ENCODE measurements at regions not wholly inside any gene's neighbourhood (a gene's known extent, or its start where the extent isn't known, plus 50 kb on each side); places are given as distances from the start of the nearest gene placed in this dataset.

GRCh38 chr1:187078916-187079315, 250.2 kb downstream of the PLA2G4A start:
- no peak for DNase-seq (ENCODE audit: low read depth in 4 of 4, low spot score in 3 of 4)

- DNase-seq (ENCODE audit: low read depth in 4 of 4, low spot score in 3 of 4) = no peak
Measured at GRCh38 chr1:187079330-187079729, 250.6 kb downstream of the PLA2G4A start.

- no peak for DNase-seq (ENCODE audit: low read depth in 4 of 4, low spot score in 3 of 4)
Measured at GRCh38 chr1:187091666-187092065, 262.9 kb downstream of the PLA2G4A start.

- no peak for DNase-seq (ENCODE audit: low read depth in 4 of 4, low spot score in 3 of 4)
Measured at GRCh38 chr1:187092104-187092503, 263.4 kb downstream of the PLA2G4A start.

GRCh38 chr1:187096689-187097088, 267.9 kb downstream of the PLA2G4A start:
- no peak for DNase-seq (ENCODE audit: low read depth in 4 of 4, low spot score in 3 of 4)

- no peak for DNase-seq (ENCODE audit: low read depth in 4 of 4, low spot score in 3 of 4)
Measured at GRCh38 chr1:187110351-187110750, 281.6 kb downstream of the PLA2G4A start.

- DNase-seq (ENCODE audit: low read depth in 4 of 4, low spot score in 3 of 4) = no peak
Measured at GRCh38 chr1:187114792-187115191, 286.0 kb downstream of the PLA2G4A start.

GRCh38 chr1:187121661-187122060, 292.9 kb downstream of the PLA2G4A start:
- no peak for DNase-seq (ENCODE audit: low read depth in 4 of 4, low spot score in 3 of 4)

GRCh38 chr1:187122566-187122965, 293.8 kb downstream of the PLA2G4A start:
- no peak for DNase-seq (ENCODE audit: low read depth in 4 of 4, low spot score in 3 of 4)

- DNase-seq (ENCODE audit: low read depth in 4 of 4, low spot score in 3 of 4) = no peak
Measured at GRCh38 chr1:187129132-187129531, 300.4 kb downstream of the PLA2G4A start.

- DNase-seq (ENCODE audit: low read depth in 4 of 4, low spot score in 3 of 4) = no peak
Measured at GRCh38 chr1:187143783-187144182, 315.0 kb downstream of the PLA2G4A start.

GRCh38 chr1:187146388-187146787, 317.6 kb downstream of the PLA2G4A start:
- no peak for DNase-seq (ENCODE audit: low read depth in 4 of 4, low spot score in 3 of 4)

GRCh38 chr1:187151555-187151954, 322.8 kb downstream of the PLA2G4A start:
- no peak for DNase-seq (ENCODE audit: low read depth in 4 of 4, low spot score in 3 of 4)

- DNase-seq (ENCODE audit: low read depth in 4 of 4, low spot score in 3 of 4) = no peak
Measured at GRCh38 chr1:187153047-187153446, 324.3 kb downstream of the PLA2G4A start.

GRCh38 chr1:187157115-187157514, 328.4 kb downstream of the PLA2G4A start:
- DNase-seq (ENCODE audit: low read depth in 4 of 4, low spot score in 3 of 4) = no peak

GRCh38 chr1:187157552-187157951, 328.8 kb downstream of the PLA2G4A start:
- no peak for DNase-seq (ENCODE audit: low read depth in 4 of 4, low spot score in 3 of 4)

GRCh38 chr1:187167555-187167954, 338.8 kb downstream of the PLA2G4A start:
- no peak for DNase-seq (ENCODE audit: low read depth in 4 of 4, low spot score in 3 of 4)

GRCh38 chr1:187168297-187168696, 339.5 kb downstream of the PLA2G4A start:
- DNase-seq (ENCODE audit: low read depth in 4 of 4, low spot score in 3 of 4) = no peak

GRCh38 chr1:187185389-187185788, 356.6 kb downstream of the PLA2G4A start:
- no peak for DNase-seq (ENCODE audit: low read depth in 4 of 4, low spot score in 3 of 4)

GRCh38 chr1:187197685-187198084, 368.9 kb downstream of the PLA2G4A start:
- DNase-seq (ENCODE audit: low read depth in 4 of 4, low spot score in 3 of 4) = no peak

- no peak for DNase-seq (ENCODE audit: low read depth in 4 of 4, low spot score in 3 of 4)
Measured at GRCh38 chr1:187203257-187203656, 374.5 kb downstream of the PLA2G4A start.

GRCh38 chr1:187212377-187212776, 383.6 kb downstream of the PLA2G4A start:
- no peak for DNase-seq (ENCODE audit: low read depth in 4 of 4, low spot score in 3 of 4)

- no peak for DNase-seq (ENCODE audit: low read depth in 4 of 4, low spot score in 3 of 4)
Measured at GRCh38 chr1:187226396-187226795, 397.6 kb downstream of the PLA2G4A start.

- DNase-seq (ENCODE audit: low read depth in 4 of 4, low spot score in 3 of 4) = no peak
Measured at GRCh38 chr1:187228790-187229189, 400.0 kb downstream of the PLA2G4A start.
